ENCODE measurements at regions not wholly inside any gene's neighbourhood (a gene's known extent, or its start where the extent isn't known, plus 50 kb on each side); places are given as distances from the start of the nearest gene placed in this dataset.

DNA sequence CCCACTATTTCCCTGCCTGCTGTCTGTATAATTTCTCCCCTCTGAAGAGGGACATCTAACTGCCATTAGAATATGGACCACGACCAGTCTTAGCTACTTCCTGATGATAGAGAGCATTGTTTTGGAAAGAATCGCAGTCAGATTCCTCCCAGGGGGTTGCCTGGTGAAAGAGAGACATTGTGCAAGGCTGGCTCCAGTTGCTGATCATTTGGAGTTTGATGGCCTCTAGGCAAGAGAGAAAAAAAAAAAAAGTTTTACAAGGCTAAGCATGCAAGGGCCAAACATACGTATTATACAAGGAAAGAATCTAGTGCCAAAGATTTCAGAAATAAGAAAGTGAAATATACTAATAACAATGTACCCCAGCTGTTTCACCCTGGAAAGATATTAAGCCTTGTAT lies 182.2 kb downstream of the CMPK2 start:
- Histone ChIP-seq H3K27ac (no peak overlapping the region), H3K4me3 (no peak overlapping the region), H3K36me3 (no peaks in the 10 kb centered on the region), H3K4me1 (no peaks in the 10 kb centered on the region), H3K9me3 (peaks cover 0 to 6% of the 10 kb centered on the region in 2 donors), H3K27me3 (no peaks in the 10 kb centered on the region)
- TF ChIP-seq, protein P1, sequence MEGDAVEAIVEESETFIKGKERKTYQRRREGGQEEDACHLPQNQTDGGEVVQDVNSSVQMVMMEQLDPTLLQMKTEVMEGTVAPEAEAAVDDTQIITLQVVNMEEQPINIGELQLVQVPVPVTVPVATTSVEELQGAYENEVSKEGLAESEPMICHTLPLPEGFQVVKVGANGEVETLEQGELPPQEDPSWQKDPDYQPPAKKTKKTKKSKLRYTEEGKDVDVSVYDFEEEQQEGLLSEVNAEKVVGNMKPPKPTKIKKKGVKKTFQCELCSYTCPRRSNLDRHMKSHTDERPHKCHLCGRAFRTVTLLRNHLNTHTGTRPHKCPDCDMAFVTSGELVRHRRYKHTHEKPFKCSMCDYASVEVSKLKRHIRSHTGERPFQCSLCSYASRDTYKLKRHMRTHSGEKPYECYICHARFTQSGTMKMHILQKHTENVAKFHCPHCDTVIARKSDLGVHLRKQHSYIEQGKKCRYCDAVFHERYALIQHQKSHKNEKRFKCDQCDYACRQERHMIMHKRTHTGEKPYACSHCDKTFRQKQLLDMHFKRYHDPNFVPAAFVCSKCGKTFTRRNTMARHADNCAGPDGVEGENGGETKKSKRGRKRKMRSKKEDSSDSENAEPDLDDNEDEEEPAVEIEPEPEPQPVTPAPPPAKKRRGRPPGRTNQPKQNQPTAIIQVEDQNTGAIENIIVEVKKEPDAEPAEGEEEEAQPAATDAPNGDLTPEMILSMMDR (IDR thresholded peaks at IDR 0.05): no peak
- intact Hi-C loops (cut with DNase I): no loop called here
- no peak for DNase-seq (ENCODE audit: low spot score in 2 of 2)

DNA sequence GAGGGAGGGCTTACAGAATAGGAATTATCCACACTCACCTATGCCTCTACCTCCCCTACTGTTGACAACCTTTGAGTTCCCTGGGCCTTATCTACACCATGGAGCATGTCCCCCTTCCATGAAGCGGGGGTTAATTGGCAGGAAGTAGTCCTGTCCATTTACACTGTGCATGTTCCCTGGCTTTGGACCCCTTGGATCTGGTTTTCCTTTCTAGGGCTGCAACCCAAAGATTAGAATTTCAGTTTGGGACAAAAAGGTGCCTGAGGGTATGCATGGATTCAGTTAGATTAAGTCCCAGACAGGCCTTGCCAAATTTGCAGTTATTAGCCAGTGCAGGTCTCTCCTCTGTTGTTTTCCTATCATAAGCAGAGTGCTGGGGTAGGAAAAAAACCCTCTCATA lies 180.3 kb downstream of the CMPK2 start:
- peaks cover 0 to 6% of the 10 kb centered on the region in 2 donors for H3K9me3 ChIP-seq
- no peak for DNase-seq (ENCODE audit: low spot score in 2 of 2)
- H3K27ac ChIP-seq: no peak overlapping the region
- H3K4me1 ChIP-seq: no peaks in the 10 kb centered on the region
- intact Hi-C loops (cut with DNase I): no loop called here
- H3K27me3 ChIP-seq: no peaks in the 10 kb centered on the region
- H3K4me3 ChIP-seq: no peak overlapping the region
- TF ChIP-seq, protein P1 (IDR thresholded peaks at IDR 0.05): no peak
- H3K36me3 ChIP-seq: no peaks in the 10 kb centered on the region

DNA sequence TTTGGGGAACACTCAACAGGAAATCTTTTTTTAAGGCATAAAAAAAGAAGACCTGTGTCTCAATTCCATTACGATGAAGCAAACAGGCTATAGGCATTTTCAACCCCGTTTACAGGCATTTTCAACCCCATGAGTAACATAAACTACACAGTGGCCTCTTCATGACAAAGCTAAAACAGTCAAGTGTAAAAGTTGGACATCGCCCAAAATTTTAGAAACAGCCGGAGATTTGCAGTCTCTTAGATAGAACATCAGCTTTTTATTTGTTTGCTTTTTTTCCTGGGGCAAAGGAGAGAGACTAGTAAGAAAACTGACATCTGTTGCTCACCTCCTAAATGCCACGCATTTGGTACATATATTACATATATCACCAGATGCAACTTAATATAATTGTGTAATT lies 173.7 kb downstream of the CMPK2 start:
- H3K4me1 ChIP-seq: no peaks in the 10 kb centered on the region
- TF ChIP-seq, protein P1 (IDR thresholded peaks at IDR 0.05): no peak
- H3K36me3 ChIP-seq: no peaks in the 10 kb centered on the region
- H3K9me3 ChIP-seq: no peaks in the 10 kb centered on the region
- H3K27me3 ChIP-seq: no peaks in the 10 kb centered on the region
- intact Hi-C loops (cut with DNase I): no loop called here
- DNase-seq (ENCODE audit: low spot score in 2 of 2): no peak
- H3K27ac ChIP-seq: no peak overlapping the region
- H3K4me3 ChIP-seq: no peak overlapping the region

DNA sequence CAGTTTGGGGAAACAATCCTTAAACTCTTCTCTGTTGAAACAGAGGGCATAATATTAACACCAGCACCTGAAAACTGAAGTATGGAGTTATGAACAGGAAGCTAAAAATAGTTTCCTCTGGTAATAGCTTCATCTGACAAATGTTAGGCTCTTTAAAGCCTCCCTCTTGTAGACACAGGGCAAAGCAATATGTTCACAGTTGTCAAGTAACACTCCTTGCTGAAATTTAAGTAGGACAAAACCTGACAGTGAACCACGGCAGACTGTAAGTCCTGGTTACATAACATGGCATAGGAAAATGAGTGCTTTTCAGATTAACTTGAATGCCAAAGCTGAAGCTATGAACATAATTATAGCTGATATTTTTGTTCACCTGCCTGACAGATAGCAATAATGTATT lies 172.9 kb downstream of the CMPK2 start:
- no peaks in the 10 kb centered on the region for H3K27me3 ChIP-seq
- intact Hi-C loops (cut with DNase I): no loop called here
- H3K36me3 ChIP-seq: no peaks in the 10 kb centered on the region
- TF ChIP-seq, protein P1 (IDR thresholded peaks at IDR 0.05): no peak
- no peaks in the 10 kb centered on the region for H3K9me3 ChIP-seq
- no peak overlapping the region for H3K4me3 ChIP-seq
- H3K27ac ChIP-seq: no peak overlapping the region
- DNase-seq (ENCODE audit: low spot score in 2 of 2): no peak
- H3K4me1 ChIP-seq: no peaks in the 10 kb centered on the region

DNA sequence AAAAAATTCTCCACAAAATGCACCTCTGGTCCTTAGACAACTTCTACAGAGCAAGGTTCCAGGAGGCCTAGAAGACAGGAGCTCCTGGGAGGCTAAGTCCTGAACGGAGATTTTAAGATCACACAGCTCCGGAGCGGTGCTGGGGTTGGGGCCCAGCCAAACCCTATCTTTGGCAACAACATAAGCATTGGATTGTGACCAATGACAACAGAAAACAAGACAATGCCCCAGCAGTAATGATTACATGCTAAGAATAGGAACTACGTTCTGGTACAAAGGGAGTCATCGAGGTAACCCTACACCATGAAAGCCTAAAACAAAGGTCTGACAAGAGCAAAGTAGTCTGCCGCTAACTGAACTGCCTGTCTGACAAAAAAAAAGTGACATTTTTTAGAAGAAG lies 171.2 kb downstream of the CMPK2 start:
- no peaks in the 10 kb centered on the region for H3K4me1 ChIP-seq
- H3K4me3 ChIP-seq: no peak overlapping the region
- no peaks in the 10 kb centered on the region for H3K9me3 ChIP-seq
- no peak for DNase-seq (ENCODE audit: low spot score in 2 of 2)
- TF ChIP-seq, protein P1 (IDR thresholded peaks at IDR 0.05): no peak
- H3K36me3 ChIP-seq: no peaks in the 10 kb centered on the region
- intact Hi-C loops (cut with DNase I): no loop called here
- H3K27me3 ChIP-seq: no peaks in the 10 kb centered on the region
- H3K27ac ChIP-seq: no peak overlapping the region

DNA sequence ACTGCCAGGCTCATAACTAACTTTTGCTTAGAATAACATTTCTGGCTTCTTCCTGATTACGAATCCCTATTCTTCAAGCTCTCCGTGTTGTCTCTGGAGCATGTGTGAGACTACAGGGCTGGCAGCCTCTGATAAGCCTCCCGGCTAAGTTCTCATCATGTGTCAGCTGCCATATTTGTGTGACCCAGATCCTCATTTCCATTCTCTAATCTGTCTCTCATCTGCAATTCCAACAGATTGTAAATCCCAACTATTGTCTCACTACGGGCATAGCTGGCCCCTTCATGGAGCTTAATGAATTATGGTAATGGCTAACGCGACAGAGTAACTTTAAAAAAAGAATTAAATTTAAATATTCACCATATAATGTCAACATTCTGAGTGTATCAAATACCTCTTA lies 165.4 kb downstream of the CMPK2 start:
- intact Hi-C loops (cut with DNase I): no loop called here
- TF ChIP-seq, protein P1 (IDR thresholded peaks at IDR 0.05): no peak
- H3K4me1 ChIP-seq: no peaks in the 10 kb centered on the region

More for the DNA sequence above, 165.4 kb downstream of the CMPK2 start:
- no peak overlapping the region for H3K4me3 ChIP-seq
- no peak for DNase-seq (ENCODE audit: low spot score in 2 of 2)
- H3K36me3 ChIP-seq: no peaks in the 10 kb centered on the region
- H3K9me3 ChIP-seq: peaks cover 0 to 14% of the 10 kb centered on the region in 2 donors
- H3K27me3 ChIP-seq: no peaks in the 10 kb centered on the region
- H3K27ac ChIP-seq: no peak overlapping the region
